ENCODE measurements at regions not wholly inside any gene's neighbourhood (a gene's known extent, or its start where the extent isn't known, plus 50 kb on each side); places are given as distances from the start of the nearest gene placed in this dataset.
"Not testable (repeated sequence)": the region's sequence is repeated elsewhere in the genome, so short reads cannot be mapped to it uniquely, and the experiment has no call there.

GRCh38 chr3:101133652-101134051 lies 140.4 kb upstream of the ABI3BP start:
- Mint-ChIP-seq H3K4me3 (no peak overlapping the region), H3K9me3 (no peaks in the 10 kb centered on the region), H3K36me3 (ENCODE audit: low read depth) (no peaks in the 10 kb centered on the region), H3K27ac (no peak overlapping the region), H3K27me3 (peaks cover 7% of the 10 kb centered on the region), H3K4me1 (ENCODE audit: low read depth) (peaks cover 14% of the 10 kb centered on the region)
- TF ChIP-seq CTCF (IDR thresholded peaks at IDR 0.05) = no peak
- ChIA-PET POLR2A (no interaction called here), CTCF (interaction anchor here (2.0 kb wide), 1 partner anchor 62 kb away, joined by 4 read pairs; no protein-coding TSS in a partner anchor)
- ATAC-seq (no peak), DNase-seq (no peak)
- intact Hi-C loops (cut with micrococcal nuclease) = no loop called here

GRCh38 chr3:101133197-101133596 lies 140.0 kb upstream of the ABI3BP start:
- CTCF ChIA-PET = interaction anchor here (2.0 kb wide), 1 partner anchor 63 kb away, joined by 4 read pairs; no protein-coding TSS in a partner anchor
- POLR2A ChIA-PET; H3K27me3 Mint-ChIP-seq; intact Hi-C loops (cut with micrococcal nuclease); DNase-seq; H3K27ac Mint-ChIP-seq; H3K36me3 Mint-ChIP-seq (ENCODE audit: low read depth); ATAC-seq; H3K4me3 Mint-ChIP-seq; H3K9me3 Mint-ChIP-seq: not testable (repeated sequence)
- peaks cover 14% of the 10 kb centered on the region for H3K4me1 Mint-ChIP-seq (ENCODE audit: low read depth)

- H3K27ac Mint-ChIP-seq = no peak overlapping the region
- POLR2A ChIA-PET = no interaction called here
- CTCF ChIA-PET = interaction anchor here (1.0 to 1.1 kb wide), 2 partner anchors 23 to 391 kb away, joined by 3 read pairs; no protein-coding TSS in a partner anchor
- no peak overlapping the region for H3K4me3 Mint-ChIP-seq
- DNase-seq (no peak), ATAC-seq (no peak)
- TF ChIP-seq CTCF (IDR thresholded peaks at IDR 0.05) = peak; percentile 16
- peaks cover 14% of the 10 kb centered on the region for H3K4me1 Mint-ChIP-seq (ENCODE audit: low read depth)
- H3K9me3 Mint-ChIP-seq = no peaks in the 10 kb centered on the region
- intact Hi-C loops (cut with micrococcal nuclease) = no loop called here
- H3K36me3 Mint-ChIP-seq (ENCODE audit: low read depth) = no peaks in the 10 kb centered on the region
- H3K27me3 Mint-ChIP-seq = peaks cover 7% of the 10 kb centered on the region
These were observed 138.5 kb upstream of the ABI3BP start for GRCh38 chr3:101131767-101132166.

- no peaks in the 10 kb centered on the region for H3K9me3 Mint-ChIP-seq
- peaks cover 7% of the 10 kb centered on the region for H3K4me1 Mint-ChIP-seq (ENCODE audit: low read depth)
- H3K4me3 Mint-ChIP-seq = no peak overlapping the region
- no peak for TF ChIP-seq CTCF (IDR thresholded peaks at IDR 0.05)
- no peak overlapping the region for H3K27ac Mint-ChIP-seq
- DNase-seq = no peak
- ChIA-PET POLR2A (no interaction called here), CTCF (interaction anchor here (1.0 kb wide), 2 partner anchors 8 to 25 kb away, joined by 3 read pairs; no protein-coding TSS in a partner anchor)
- no peaks in the 10 kb centered on the region for H3K36me3 Mint-ChIP-seq (ENCODE audit: low read depth)
- peaks cover 10% of the 10 kb centered on the region for H3K27me3 Mint-ChIP-seq
- intact Hi-C loops (cut with micrococcal nuclease) = no loop called here
- no peak for ATAC-seq
These were observed 135.6 kb upstream of the ABI3BP start for GRCh38 chr3:101128786-101129185.

- Mint-ChIP-seq H3K27me3 (peaks cover 14% of the 10 kb centered on the region), H3K4me3 (no peak overlapping the region), H3K9me3 (no peaks in the 10 kb centered on the region), H3K27ac (no peak overlapping the region), H3K4me1 (ENCODE audit: low read depth) (no peaks in the 10 kb centered on the region), H3K36me3 (ENCODE audit: low read depth) (no peaks in the 10 kb centered on the region)
- ATAC-seq (no peak), DNase-seq (no peak)
- POLR2A ChIA-PET = no interaction called here
- TF ChIP-seq CTCF (IDR thresholded peaks at IDR 0.05) = no peak
- CTCF ChIA-PET = interaction anchor here (1.0 kb wide), 2 partner anchors 9 to 25 kb away, joined by 3 read pairs; no protein-coding TSS in a partner anchor
- intact Hi-C loops (cut with micrococcal nuclease) = no loop called here
These were observed 134.8 kb upstream of the ABI3BP start for GRCh38 chr3:101128001-101128400.
